Karpas-422 (cell line): ENCODE measurements at regions not wholly inside any gene's neighbourhood (a gene's known extent, or its start where the extent isn't known, plus 50 kb on each side); places are given as distances from the start of the nearest gene placed in this dataset.

ENCODE experiments used
- DNase-seq: peaks from one replicate; pipeline ENCODE4 v3.0.0-alpha.2; 2015
- H2AFZ ChIP-seq: fragments of 200-600 bp; sonication (generic); 2 replicates; pipeline ENCODE4 v1.6.1; 2014; ENCODE audit warnings: antibody characterized with exemption, low read length, mixed read lengths
- H3K27ac ChIP-seq: fragments of 200-600 bp; sonication (generic); 2 replicates; pipeline ENCODE4 v1.5.1; 2014; ENCODE audit warnings: mild to moderate bottlenecking, low read length, moderate library complexity
- H3K27me3 ChIP-seq: fragments of 200-600 bp; sonication (generic); 2 replicates; pipeline ENCODE4 v1.6.1; 2014; ENCODE audit warnings: low read length, mixed read lengths
- H3K36me3 ChIP-seq: fragments of 200-600 bp; sonication (generic); 2 replicates; pipeline ENCODE4 v1.6.1; 2014; ENCODE audit warnings: low read length, mixed read lengths; ENCODE audit not compliant: insufficient read depth
- H3K4me1 ChIP-seq: fragments of 200-600 bp; sonication (generic); 2 replicates; pipeline ENCODE4 v1.6.1; 2014; ENCODE audit warnings: mild to moderate bottlenecking, low read length, mixed read lengths
- H3K4me2 ChIP-seq: fragments of 200-600 bp; sonication (generic); 2 replicates; pipeline ENCODE4 v1.6.1; 2014; ENCODE audit warnings: low read length, low read depth, mild to moderate bottlenecking; ENCODE audit not compliant: poor library complexity, severe bottlenecking
- H3K4me3 ChIP-seq: fragments of 200-600 bp; sonication (generic); 2 replicates; pipeline ENCODE4 v1.5.1; 2014; ENCODE audit warnings: mild to moderate bottlenecking, antibody characterized with exemption, low read length, mixed read lengths
- H3K79me2 ChIP-seq: fragments of 200-600 bp; sonication (generic); 2 replicates; pipeline ENCODE4 v1.6.1; 2014; ENCODE audit warnings: mild to moderate bottlenecking, low read length, mixed read lengths
- H3K9ac ChIP-seq: fragments of 200-600 bp; sonication (generic); 2 replicates; pipeline ENCODE4 v1.6.0; 2014; ENCODE audit warnings: low read length
- H3K9me2 ChIP-seq: fragments of 200-600 bp; sonication (generic), shearing (Covaris generic); replicated peaks from 2 replicates; pipeline ENCODE4 v1.6.0; 2014; ENCODE audit warnings: mild to moderate bottlenecking, low read length, moderate library complexity; ENCODE audit not compliant: insufficient read depth
- H3K9me3 ChIP-seq: fragments of 300-700, 200-600 bp; sonication (generic); 2 replicates; pipeline ENCODE4 v1.6.1; 2014; ENCODE audit warnings: low read length, mixed read lengths
- H4K20me1 ChIP-seq: fragments of 200-600 bp; sonication (generic); 2 replicates; pipeline ENCODE4 v1.6.1; 2014; ENCODE audit warnings: mild to moderate bottlenecking, antibody characterized with exemption, low read length, low read depth; ENCODE audit not compliant: insufficient read depth

DNA sequence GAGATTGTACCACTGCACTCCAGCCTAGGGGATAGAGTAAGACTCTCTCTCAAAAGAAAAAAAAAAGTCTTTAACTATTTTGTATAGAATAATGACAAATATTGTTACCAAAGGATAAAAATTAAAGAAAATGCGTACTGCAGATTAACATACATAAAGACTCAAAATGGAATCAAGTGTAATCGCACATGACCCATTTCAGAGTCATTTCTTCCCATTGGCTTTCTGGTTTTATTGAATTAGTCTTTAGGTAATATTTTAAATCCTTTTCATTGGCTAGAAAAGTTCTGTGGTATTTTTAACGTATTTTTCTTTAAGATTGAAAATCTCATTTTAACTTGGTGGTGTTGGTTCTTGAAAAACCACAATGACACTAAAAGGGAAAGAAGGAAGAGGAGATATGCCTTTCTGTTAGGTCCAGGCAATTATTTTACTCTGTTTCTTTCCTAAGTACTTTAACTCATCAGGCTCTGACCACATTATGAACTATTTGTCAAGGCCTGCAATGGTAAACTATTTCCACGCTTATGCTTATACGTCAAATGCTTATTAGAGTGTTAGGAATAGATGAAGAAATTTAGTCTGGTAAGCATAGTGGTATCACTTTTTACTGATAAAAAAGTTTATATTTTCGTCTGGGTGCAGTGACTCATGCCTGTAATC is 52.3 kb downstream of the PLEKHG1 start:
- Histone ChIP-seq H3K9me3 (no peaks in the 10 kb centered on the region), H3K36me3 (peaks cover 33% of the 10 kb centered on the region), H3K4me3 (no peak overlapping the region), H3K27ac (no peak overlapping the region), H3K4me2 (no peak overlapping the region), H3K27me3 (no peaks in the 10 kb centered on the region), H2AFZ (no peak overlapping the region), H3K9ac (no peak overlapping the region), H3K9me2 (no peaks in the 10 kb centered on the region), H4K20me1 (no peaks in the 10 kb centered on the region), H3K4me1 (peaks cover 30% of the 10 kb centered on the region), H3K79me2 (peaks cover 85% of the 10 kb centered on the region)
- DNase-seq = no peak

DNA sequence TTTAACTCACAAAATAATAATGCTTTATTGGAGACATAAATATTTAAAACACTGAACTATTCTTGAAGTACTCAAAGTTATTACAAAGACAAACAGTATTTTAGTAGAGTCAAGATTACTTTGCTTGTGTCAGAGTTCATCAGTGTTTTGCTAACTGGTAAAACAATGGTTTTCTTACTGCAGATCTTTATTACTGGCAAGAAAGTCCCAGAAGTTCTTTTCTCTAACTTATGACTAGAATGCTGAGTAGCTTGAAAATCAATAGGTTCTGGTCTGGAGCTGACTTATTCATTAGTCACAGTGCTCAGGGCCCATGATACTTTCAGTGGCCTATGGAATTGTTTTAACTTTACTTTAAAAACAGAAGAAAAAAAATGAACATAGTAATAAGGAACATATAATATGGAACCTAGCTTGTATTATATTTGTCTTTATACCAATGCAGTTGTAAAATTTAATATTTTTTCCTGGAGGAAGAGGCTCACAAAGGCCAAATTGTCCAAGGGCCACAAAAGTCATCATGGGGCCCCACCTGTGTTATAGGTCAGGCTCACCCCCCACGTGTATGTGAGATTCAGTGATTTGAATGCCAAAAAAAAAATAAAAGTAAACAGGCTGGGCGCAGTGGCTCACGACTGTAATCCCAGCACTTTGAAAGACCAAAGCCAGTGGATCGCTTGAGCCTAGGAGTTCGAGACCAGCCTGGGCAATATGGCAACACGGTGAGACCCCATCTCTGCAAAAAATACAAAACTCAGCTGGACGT is 53.3 kb downstream of the PLEKHG1 start:
- Histone ChIP-seq H3K79me2 (peaks cover 85% of the 10 kb centered on the region), H3K9me3 (no peaks in the 10 kb centered on the region), H4K20me1 (no peaks in the 10 kb centered on the region), H3K4me1 (peaks cover 30% of the 10 kb centered on the region), H3K9ac (no peak overlapping the region), H3K36me3 (peaks cover 33% of the 10 kb centered on the region), H3K27ac (peak overlapping the region; percentile 14; the same call in 1 of the 2 replicates), H2AFZ (no peak overlapping the region), H3K27me3 (no peaks in the 10 kb centered on the region), H3K4me3 (no peak overlapping the region), H3K9me2 (no peaks in the 10 kb centered on the region), H3K4me2 (no peak overlapping the region)
- no peak for DNase-seq

DNA sequence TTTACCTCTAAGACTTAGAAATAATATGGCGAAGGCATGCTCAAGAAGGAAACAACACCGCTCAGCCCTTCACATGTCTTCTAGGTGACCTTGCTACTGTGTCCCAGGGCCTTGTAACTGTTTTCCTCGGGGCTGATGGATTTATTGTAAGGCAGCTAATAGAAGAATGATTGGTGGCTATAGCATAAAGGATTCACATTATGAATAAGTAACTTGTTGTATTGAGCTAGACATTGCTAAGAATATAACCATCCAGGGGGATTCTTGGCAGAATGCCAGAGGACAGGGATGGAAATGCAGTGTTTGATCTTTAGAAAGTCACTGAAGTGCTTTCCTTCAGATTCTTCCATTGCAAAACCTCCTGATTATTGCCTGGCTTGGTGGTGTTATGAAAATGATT is 54.9 kb downstream of the PLEKHG1 start:
- Histone ChIP-seq H4K20me1 (no peaks in the 10 kb centered on the region), H3K36me3 (peaks cover 27% of the 10 kb centered on the region), H3K4me2 (no peak overlapping the region), H3K9ac (no peak overlapping the region), H3K27ac (no peak overlapping the region), H2AFZ (no peak overlapping the region), H3K9me3 (no peaks in the 10 kb centered on the region), H3K27me3 (no peaks in the 10 kb centered on the region), H3K4me3 (no peak overlapping the region), H3K9me2 (no peaks in the 10 kb centered on the region), H3K4me1 (peaks cover 24% of the 10 kb centered on the region), H3K79me2 (peaks cover 87% of the 10 kb centered on the region)
- no peak for DNase-seq

DNA sequence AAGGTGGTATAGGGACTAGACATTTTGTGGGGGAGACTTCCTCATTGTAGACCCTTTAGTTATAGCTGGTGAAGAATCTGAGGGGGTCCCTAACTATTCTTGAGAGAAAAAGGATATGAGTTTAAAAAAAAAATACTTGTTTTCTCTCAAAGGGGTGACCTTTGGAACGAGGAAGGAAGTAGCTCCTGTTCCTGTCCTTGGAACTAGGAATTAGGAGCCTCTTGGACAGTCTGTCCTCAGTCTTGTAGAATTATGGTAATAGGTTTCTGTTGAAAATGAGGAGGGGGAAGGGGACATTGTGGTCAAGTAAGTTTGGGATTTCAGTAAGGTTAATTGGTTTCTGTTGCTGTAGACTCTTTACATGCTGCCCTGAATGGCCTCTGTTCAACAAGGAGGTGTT is 56.5 kb downstream of the PLEKHG1 start:
- Histone ChIP-seq H3K36me3 (peaks cover 39% of the 10 kb centered on the region), H4K20me1 (no peaks in the 10 kb centered on the region; the same call in 1 of the 2 replicates), H3K9ac (no peak overlapping the region), H3K9me2 (no peaks in the 10 kb centered on the region), H3K79me2 (peaks cover 90% of the 10 kb centered on the region), H3K4me2 (no peak overlapping the region), H3K4me3 (no peak overlapping the region), H2AFZ (no peak overlapping the region), H3K9me3 (no peaks in the 10 kb centered on the region), H3K27me3 (no peaks in the 10 kb centered on the region), H3K27ac (peak overlapping the region; percentile 45), H3K4me1 (peaks cover 24% of the 10 kb centered on the region)
- no peak for DNase-seq

DNA sequence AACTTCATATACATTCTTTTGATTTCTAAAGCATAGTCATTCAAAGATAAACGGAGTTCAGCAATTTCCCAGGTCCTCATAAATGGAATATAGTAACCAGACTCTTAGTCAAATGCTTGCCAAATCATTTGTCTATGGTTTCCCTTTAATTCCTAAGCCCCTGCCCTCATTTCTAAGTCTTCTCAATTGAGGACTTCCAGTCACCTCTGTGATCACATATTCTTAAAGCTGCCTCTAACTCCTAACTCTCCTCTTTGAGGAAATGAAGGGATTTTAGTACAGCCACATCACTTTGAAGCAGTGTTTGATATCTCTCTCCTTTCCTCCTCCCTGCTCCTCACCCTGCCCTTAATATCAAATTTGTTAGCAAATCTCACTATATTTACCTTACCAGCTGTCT is 58.7 kb downstream of the PLEKHG1 start:
- DNase-seq = no peak
- peaks cover 43% of the 10 kb centered on the region for H3K36me3 ChIP-seq
- peaks cover 93% of the 10 kb centered on the region for H3K79me2 ChIP-seq
- no peak overlapping the region for H3K9ac ChIP-seq
- H3K4me1 ChIP-seq = peaks cover 24% of the 10 kb centered on the region
- H2AFZ ChIP-seq = no peak overlapping the region
- no peaks in the 10 kb centered on the region; the same call in 1 of the 2 replicates for H4K20me1 ChIP-seq
- H3K9me2 ChIP-seq = no peaks in the 10 kb centered on the region
- H3K27me3 ChIP-seq = no peaks in the 10 kb centered on the region
- H3K4me3 ChIP-seq = no peak overlapping the region
- H3K27ac ChIP-seq = peak overlapping the region; percentile 42
- no peak overlapping the region for H3K4me2 ChIP-seq
- H3K9me3 ChIP-seq = no peaks in the 10 kb centered on the region

DNA sequence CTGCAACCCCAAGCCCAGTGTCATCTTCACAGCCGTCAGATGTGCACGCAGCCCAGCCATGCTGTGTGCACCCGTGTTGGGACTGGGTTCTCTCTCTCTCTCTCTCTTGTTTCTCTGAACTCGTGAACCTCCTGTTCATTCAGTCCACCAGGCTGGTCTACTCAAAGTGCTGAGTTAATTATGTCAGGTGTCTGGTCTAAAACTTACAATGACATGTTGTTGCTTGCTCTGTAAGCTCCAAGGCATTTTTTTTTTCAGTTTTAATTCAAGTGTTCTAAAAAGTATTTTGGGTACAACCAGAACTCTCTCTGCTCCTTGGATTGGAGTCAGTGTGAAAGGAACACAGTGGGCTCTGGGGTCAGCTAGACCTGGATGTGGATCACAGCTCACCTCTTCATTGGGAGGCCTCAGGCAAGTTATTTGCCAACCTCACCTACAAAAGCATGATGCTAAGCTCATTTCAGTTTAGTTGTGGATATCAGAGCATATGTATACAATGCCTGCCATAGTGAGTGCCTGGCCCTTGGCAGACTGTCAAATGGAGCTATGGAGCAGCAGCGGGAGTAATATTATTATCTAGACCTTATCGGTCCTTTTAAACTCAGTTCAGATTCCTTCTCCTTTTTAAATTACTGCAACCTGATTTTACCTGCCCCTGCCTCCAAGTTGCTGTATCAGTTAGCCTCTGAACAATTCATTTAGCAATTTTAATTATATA is 59.5 kb downstream of the PLEKHG1 start:
- H3K4me2 ChIP-seq = no peak overlapping the region
- H4K20me1 ChIP-seq = no peaks in the 10 kb centered on the region; the same call in 1 of the 2 replicates
- H3K36me3 ChIP-seq = peaks cover 42% of the 10 kb centered on the region
- no peak overlapping the region for H3K4me3 ChIP-seq
- H3K4me1 ChIP-seq = peaks cover 24% of the 10 kb centered on the region
- no peaks in the 10 kb centered on the region for H3K9me3 ChIP-seq
- no peak overlapping the region for H3K9ac ChIP-seq
- H3K79me2 ChIP-seq = peaks cover 91% of the 10 kb centered on the region
- DNase-seq = no peak
- H3K27ac ChIP-seq = peak overlapping the region; percentile 11; the same call in 1 of the 2 replicates
- no peaks in the 10 kb centered on the region for H3K9me2 ChIP-seq
- no peaks in the 10 kb centered on the region for H3K27me3 ChIP-seq
- H2AFZ ChIP-seq = no peak overlapping the region

DNA sequence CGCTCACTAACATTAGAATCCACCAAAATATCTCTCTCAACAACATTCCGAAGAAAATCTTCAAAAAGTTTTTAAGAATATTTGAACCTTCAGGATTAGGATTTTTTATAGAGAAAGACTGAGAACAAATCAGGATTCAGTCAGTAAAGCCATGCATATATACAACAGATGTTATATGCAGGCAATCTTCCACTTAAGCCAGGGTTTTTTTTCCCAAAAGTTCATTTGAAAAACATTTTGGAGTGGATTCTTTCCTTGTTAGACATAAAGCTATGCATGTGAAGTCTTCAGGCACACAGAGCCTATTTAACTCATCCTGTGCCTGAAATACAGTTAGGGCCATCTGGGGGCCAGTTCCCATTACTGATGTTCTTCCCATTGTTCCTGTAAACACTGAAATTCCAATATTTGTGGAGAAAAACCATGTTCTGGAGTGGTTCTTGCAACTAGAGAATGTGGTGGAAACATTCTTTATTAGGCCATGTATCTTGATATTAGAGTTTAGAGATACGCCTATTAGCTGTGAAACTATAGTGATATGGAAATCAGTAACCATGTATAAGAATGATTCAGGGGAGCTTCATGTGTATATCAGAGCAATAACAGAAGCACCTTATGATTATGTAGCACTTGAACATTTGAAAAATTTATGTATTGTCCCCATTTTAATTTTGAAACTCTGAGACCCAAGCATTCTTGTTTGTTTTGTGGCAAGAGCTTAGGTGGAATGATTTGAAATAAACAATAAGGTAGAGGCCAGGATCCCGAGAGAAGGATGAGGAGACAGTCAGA is 61.7 kb downstream of the PLEKHG1 start:
- no peak overlapping the region for H3K9ac ChIP-seq
- H3K79me2 ChIP-seq = peaks cover 94% of the 10 kb centered on the region
- no peak overlapping the region for H3K4me2 ChIP-seq
- H3K4me1 ChIP-seq = peaks cover 30% of the 10 kb centered on the region
- H3K27me3 ChIP-seq = no peaks in the 10 kb centered on the region
- no peak overlapping the region for H2AFZ ChIP-seq
- DNase-seq = no peak
- H3K36me3 ChIP-seq = peaks cover 38% of the 10 kb centered on the region
- no peaks in the 10 kb centered on the region for H3K9me2 ChIP-seq
- H3K9me3 ChIP-seq = no peaks in the 10 kb centered on the region
- no peak overlapping the region for H3K4me3 ChIP-seq
- no peaks in the 10 kb centered on the region; the same call in 1 of the 2 replicates for H4K20me1 ChIP-seq
- no peak overlapping the region for H3K27ac ChIP-seq
